Activated effector memory CD4-positive, alpha-beta T cell treated with anti-CD3 and anti-CD28 coated beads, Interleukin-2, amount 50 U/mL, for 16 hours (primary cell): ENCODE measurements at regions not wholly inside any gene's neighbourhood (a gene's known extent, or its start where the extent isn't known, plus 50 kb on each side); places are given as distances from the start of the nearest gene placed in this dataset.

Experiments used
- DNase-seq: peaks from one replicate; pipeline ENCODE4 v3.0.0-alpha.2; 2020

GRCh38 chr1:93744299-93744988, 62.8 kb upstream of the BCAR3 start:
- no peak for DNase-seq

DNA sequence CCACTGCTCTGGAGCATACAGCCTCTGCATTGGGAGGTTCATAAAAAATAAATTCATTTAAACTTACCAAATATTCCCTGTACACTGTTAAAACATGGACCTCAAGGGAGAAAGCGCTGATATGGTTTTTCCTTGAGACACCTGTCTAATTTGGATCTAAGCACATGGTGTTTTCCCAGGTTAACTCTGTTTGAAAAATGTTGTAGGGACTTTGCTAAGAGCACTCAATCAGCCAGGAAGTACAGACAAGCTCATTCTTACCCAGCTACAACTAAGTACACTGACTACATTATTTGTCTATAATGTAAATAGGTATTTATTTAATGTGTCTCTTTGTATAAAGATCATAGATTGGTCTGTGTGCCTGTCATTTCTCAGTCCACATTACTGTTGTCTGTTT, 61.8 kb upstream of the BCAR3 start:
- DNase-seq: no peak

GRCh38 chr1:93740601-93741031, 59.0 kb upstream of the BCAR3 start:
- no peak for DNase-seq

DNA sequence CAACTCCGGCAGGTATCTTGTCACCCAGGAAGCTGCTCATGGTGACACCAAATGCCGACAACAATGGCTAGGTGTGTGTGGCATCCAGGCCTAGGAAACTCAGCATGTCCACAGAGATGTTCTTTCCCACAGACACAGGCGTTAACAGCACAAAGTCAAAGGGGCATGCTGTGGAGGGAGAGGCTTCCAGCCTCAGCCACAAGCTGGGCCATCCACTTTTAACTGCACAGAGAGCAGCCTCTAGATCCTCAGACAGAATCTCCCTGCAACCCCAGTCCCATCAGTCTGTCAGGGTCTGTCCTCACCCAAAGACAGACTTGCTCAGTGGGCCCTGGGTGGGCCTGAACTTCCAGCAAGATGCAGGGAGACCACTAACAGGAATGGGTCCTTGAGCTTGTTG, 58.5 kb upstream of the BCAR3 start:
- DNase-seq: no peak

- no peak for DNase-seq
Observed at GRCh38 chr1:93739472-93739871, 57.8 kb upstream of the BCAR3 start.

GRCh38 chr1:93738926-93739325, 57.3 kb upstream of the BCAR3 start:
- no peak for DNase-seq

DNA sequence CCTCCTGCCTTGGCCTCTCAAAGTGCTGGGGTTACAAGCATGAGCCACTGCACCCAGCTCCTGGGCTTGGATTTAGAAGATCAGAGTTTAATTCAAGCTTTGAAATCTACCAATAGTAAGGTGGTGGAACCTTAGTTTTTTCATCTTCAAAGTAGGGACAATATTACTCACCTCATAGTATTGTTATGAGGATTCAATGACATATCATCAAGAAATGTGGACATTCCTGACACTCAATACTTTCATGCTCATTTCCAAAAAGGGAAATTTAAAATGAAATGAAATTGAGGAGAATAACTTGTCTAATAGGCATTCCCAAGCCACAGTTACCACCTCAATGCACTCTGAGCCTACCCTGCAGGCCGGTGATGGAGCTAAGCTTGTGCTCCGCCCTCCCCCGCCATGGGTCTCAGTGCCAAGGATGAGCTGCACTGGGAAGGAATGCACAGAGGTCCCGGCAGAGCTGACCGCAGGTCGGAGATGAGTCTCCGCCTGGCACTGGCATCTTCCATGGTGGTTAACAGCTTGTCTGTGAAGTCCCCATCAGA, 56.5 kb upstream of the BCAR3 start:
- DNase-seq: no peak

GRCh38 chr1:93735722-93736121, 54.1 kb upstream of the BCAR3 start:
- DNase-seq: no peak

DNA sequence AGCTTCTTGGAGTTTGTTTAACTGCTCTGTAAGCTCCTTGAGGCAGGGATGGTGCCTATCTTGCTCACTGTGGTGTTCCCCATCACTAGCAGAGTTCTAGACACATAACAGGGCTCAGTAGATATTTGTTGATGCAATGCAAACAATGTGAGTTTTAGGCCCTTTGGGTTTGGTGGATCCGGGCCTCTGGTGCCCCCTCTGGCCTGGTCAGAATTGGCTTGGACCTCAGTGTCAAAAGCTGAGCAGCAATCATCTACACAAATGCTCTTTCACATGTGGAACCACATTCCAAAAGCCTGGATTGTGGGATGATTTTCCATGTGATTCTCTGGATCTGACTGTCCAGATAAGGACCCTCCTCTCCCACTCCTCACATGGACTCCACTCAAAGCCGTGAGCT, 53.4 kb upstream of the BCAR3 start:
- DNase-seq: no peak

DNA sequence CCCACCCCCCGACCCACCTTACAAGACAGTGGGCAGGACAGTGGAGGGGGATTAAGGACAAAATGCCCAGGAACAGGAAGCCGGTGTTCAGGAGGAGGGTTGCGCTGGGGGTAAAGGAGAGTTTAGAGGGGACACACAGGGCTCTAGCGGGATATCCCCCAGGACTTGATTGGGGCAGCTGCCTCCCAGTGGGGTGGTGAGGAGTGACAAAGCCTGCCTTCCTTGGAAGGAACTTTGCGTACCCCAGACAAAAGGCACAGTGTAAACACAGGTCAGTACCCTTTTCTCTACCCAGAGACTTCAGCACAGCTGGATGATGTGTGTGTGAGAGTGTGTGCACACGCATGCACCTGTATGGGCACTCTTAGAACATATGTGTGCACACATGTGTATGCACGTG, 51.7 kb upstream of the BCAR3 start:
- DNase-seq: no peak

DNA sequence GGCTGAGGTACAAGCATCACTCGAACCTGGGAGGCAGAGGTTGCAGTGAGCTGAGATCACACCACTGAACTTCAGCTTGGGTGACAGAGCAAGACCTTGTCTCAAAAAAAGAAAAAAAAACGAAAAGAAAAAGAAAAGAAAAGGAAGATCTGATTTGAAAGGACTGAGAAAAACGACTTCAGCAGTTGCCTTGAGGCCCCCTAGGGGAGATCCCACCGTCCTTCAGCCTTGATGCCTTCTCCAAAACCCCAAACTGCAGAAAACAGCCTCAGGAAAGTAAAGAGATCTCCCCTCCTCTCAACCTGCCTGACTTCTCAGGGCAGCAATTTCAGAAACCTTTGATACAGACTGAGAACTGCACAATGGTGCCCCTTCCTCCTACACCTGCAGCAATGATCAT, 50.9 kb upstream of the BCAR3 start:
- no peak for DNase-seq
